Right renal pelvis (tissue), 4 donors: ENCODE measurements at regions not wholly inside any gene's neighbourhood (a gene's known extent, or its start where the extent isn't known, plus 50 kb on each side); places are given as distances from the start of the nearest gene placed in this dataset.

ENCODE experiments used
- DNase-seq, 4 donors: peaks; one replicate each; pipeline ENCODE4 v3.0.0-alpha.2; 2013; ENCODE audit warnings: low read depth in 4 of 4, low spot score in 3 of 4, missing footprints in 1 of 4

- no peak for DNase-seq
Measured at GRCh38 chr15:79230766-79231165, 51.8 kb upstream of the ANKRD34C start.

- DNase-seq, result no peak
Measured at GRCh38 chr15:79222808-79223207, 59.7 kb upstream of the ANKRD34C start.

- peak in 1 of 4 donors; percentile 5 for DNase-seq
Measured at GRCh38 chr15:79221696-79222095, 60.8 kb upstream of the ANKRD34C start.

- DNase-seq, result no peak
Measured at GRCh38 chr15:79219393-79220056, 63.0 kb upstream of the ANKRD34C start.

- DNase-seq, result no peak
Measured at GRCh38 chr15:79218588-79219200, 63.8 kb upstream of the ANKRD34C start.

GRCh38 chr15:79213650-79214049, 68.9 kb upstream of the ANKRD34C start:
- DNase-seq, result no peak

- no peak for DNase-seq
Measured at GRCh38 chr15:79212589-79213157, 69.8 kb upstream of the ANKRD34C start.

GRCh38 chr15:79211481-79211880, 71.0 kb upstream of the ANKRD34C start:
- DNase-seq, result no peak

- no peak for DNase-seq
Measured at GRCh38 chr15:79209690-79210089, 72.8 kb upstream of the ANKRD34C start.

GRCh38 chr15:79209116-79209515, 73.4 kb upstream of the ANKRD34C start:
- no peak for DNase-seq

- DNase-seq, result no peak
Measured at GRCh38 chr15:79208179-79208578, 74.3 kb upstream of the ANKRD34C start.

GRCh38 chr15:79206940-79207339, 75.6 kb upstream of the ANKRD34C start:
- DNase-seq, result no peak

GRCh38 chr15:79204886-79205675, 77.4 kb upstream of the ANKRD34C start:
- DNase-seq, result no peak

- no peak for DNase-seq
Measured at GRCh38 chr15:79198461-79198860, 84.1 kb upstream of the ANKRD34C start.

GRCh38 chr15:79197285-79197684, 85.2 kb upstream of the ANKRD34C start:
- DNase-seq, result no peak

GRCh38 chr15:79195802-79196201, 86.7 kb upstream of the ANKRD34C start:
- no peak for DNase-seq

- DNase-seq, result no peak
Measured at GRCh38 chr15:79195239-79195638, 87.3 kb upstream of the ANKRD34C start.

- no peak for DNase-seq
Measured at GRCh38 chr15:79194386-79194785, 88.1 kb upstream of the ANKRD34C start.

GRCh38 chr15:79193549-79193948, 89.0 kb upstream of the ANKRD34C start:
- DNase-seq, result no peak

- DNase-seq, result no peak
Measured at GRCh38 chr15:79193103-79193502, 89.4 kb upstream of the ANKRD34C start.

GRCh38 chr15:79192462-79193036, 90.0 kb upstream of the ANKRD34C start:
- peak in 1 of 4 donors; percentile 26 for DNase-seq
